OCI-M1 (cell line): ENCODE measurements at regions not wholly inside any gene's neighbourhood (a gene's known extent, or its start where the extent isn't known, plus 50 kb on each side); places are given as distances from the start of the nearest gene placed in this dataset.
A peak's percentile ranks its signal among the peaks of the same experiment; 100 is the strongest.
"Not testable (repeated sequence)": the region's sequence is repeated elsewhere in the genome, so short reads cannot be mapped to it uniquely, and the experiment has no call there.

Experiments
- DNase-seq: peaks from one replicate; lab custom pipeline; 2025; lab: John Stamatoyannopoulos, UW

- no peak for DNase-seq
Observed at GRCh38 chr5:104904561-104904960, 1342.0 kb upstream of the NUDT12 start.

DNA sequence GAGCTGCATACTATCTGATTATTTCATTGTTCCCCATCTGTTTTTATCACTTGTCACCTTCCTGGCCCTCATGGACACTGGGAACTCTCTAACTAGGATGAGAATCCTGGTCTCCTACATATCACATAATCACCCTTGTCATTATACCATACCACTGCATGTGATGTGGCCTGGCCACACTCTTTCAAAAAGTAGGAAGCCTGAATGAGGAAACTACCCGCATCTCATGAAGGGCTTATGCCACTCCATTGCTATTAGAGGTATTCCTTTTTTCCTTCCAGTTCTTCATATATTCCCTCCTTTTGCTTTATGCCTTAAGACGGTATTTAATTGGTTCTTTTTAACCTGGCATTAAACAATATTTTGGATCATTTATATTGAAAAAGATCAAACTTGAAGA is 1341.4 kb upstream of the NUDT12 start:
- no peak for DNase-seq

GRCh38 chr5:104891596-104891995 is 1329.0 kb upstream of the NUDT12 start:
- no peak for DNase-seq

GRCh38 chr5:104890767-104891166 is 1328.2 kb upstream of the NUDT12 start:
- DNase-seq, result no peak

DNA sequence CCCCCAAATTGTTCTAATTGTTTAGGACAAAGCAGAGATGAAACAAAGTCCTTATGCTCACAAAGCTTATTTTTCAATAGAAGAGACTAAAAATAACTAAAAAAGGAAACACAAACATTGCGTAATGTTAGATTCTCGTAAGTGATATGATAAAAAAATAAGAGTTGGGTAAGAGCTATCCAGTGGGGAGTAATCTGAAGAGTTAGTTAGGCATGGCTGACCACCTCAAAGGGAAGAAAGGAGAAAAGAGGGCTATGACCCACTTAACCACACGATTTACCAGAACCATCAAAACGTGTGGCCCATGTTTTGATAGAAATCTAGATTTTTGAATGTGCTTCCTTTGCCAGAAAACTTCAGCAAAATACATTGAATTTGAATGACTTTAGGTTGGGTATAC is 1296.8 kb upstream of the NUDT12 start:
- peak; percentile 47 for DNase-seq

DNA sequence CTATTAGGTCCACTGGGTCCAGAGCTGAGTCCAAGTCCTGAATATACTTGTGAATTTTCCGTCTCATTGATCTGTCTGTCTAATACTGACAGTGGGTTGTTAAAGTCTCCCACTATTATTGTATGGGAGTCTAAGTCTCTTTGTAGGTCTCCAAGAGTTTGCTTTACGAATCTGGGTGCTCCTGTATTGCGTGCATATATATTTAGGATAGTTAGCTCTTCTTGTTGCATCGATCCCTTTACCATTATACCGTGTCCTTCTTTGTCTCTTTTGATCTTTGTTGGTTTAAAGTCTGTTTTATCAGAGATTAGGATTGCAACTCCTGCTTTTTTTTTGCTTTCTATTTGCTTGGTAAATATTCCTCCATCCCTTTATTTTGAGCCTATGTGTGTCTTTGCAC is 1289.5 kb upstream of the NUDT12 start:
- DNase-seq, result not testable (repeated sequence)

DNA sequence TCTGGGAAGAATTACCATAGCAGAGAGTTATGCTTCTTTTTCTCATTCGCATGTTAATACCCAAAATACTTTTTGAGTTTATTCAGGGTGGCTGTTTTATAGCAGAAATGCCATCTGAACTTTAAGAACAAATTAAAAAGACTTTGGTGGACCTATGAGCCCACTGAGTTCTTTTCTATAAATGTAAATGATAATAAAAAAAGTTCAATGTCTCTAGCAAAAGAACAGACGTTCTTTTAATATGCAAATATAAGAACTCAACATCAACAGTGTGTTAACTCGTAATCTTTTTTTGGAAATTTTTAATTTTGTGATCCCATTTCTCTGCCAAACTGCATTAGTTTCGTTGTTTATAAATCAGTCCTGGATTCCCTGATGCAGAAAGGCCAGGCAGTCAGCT is 1283.0 kb upstream of the NUDT12 start:
- DNase-seq, result no peak

- DNase-seq, result peak; percentile 87
Observed at GRCh38 chr5:104843822-104844221, 1281.2 kb upstream of the NUDT12 start.

DNA sequence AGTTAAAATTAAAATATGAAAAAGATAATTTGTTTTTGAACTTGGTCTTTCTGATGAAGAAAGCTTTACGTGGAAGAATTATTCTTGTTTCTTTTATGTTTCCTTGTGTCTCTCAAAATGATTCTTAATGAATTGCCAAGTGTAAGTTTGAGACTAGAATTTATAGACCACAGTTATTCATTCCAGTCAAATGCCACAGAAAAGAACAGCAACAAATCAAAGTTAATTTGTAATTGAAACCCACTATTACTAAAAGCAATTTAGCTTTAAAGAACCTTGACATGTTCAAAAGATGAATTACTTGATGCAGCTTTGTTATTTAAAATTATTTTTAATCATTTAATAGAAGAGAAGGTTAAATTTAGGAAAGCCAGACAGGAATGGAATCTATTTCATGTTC is 1277.7 kb upstream of the NUDT12 start:
- DNase-seq, result no peak

DNA sequence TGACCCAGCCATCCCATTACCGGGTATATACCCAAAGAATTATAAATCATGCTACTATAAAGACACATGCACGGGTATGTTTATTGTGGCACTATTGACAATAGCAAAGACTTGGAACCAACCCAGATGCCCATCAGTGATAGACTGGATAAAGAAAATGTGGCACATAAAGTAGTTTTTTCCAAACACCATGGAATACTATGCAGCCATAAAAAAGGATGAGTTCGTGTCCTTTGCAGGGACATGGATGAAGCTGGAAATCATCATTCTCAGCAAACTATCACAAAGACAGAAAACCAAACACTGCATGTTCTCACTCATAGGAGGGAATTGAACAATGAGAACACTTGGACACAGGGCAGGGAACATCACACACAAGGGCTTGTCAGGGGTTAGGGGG is 1268.9 kb upstream of the NUDT12 start:
- DNase-seq, result not testable (repeated sequence)

- DNase-seq, result no peak
Observed at GRCh38 chr5:104821606-104822005, 1259.0 kb upstream of the NUDT12 start.

DNA sequence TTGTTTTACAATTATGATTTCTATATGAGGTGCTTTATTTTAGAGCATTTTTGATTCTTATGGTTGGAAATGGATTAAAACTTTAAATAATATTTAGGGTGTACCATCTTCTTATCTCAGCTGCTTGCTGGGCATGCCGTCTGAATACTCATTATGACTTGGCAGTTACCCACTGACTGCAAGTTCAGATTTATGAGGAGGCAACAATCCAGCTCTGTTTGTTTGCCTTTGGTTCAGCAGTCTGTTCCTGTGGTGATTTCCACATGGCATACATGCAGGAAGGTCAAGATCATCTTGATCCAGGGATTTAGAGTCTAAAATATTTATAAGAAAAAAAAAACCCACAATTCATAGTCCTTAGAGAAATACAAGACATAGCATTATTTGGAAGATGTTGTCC is 1254.5 kb upstream of the NUDT12 start:
- no peak for DNase-seq

DNA sequence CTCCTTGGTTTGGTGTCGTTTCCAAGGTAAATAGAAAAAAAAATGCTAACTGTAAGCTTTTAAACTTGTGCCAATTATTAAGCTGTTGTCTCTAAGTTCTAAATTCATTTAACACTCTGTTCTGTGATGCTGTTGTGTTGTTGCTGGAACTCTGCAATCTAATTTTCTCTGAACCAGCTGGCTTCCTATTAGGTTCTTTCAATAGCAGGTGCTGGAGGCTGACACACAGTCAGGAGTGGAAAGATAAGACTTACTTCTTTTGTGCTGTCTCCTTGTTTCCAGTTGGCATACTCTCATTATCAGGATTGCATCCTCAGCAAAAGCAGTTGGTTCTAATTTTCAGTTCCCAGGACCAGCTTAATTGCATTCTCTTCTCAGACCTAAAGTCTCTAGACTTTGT is 1252.6 kb upstream of the NUDT12 start:
- no peak for DNase-seq

DNA sequence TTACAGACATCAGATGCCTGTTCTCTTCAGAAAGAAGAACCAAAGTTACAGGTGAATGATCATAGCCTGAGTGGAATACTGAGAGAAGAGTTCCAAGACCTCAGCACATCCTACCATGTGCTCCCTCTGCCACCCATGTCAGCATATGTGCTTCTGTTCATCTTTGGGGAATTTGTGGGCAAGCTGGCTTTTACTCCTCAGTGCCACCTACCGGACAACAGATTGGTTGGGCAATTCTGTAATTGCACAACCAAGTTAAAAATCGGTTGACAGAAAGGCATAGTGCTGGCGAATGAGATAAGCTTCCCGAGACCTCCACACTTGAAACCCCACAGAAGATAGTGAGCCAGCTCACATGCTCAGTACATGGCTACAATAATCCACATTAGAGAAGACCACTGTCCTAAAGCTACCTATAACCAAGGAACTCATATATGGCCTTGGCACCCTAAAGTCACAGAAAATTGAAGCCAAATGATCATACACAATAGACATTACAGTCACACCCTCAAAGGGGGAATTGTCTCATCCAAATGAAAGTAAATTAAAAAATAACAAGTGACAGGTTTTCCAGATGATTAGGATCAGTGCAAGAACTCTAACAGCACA is 1238.0 kb upstream of the NUDT12 start:
- DNase-seq, result peak; percentile 91

- no peak for DNase-seq
Observed at GRCh38 chr5:104793755-104794080, 1231.1 kb upstream of the NUDT12 start.

DNA sequence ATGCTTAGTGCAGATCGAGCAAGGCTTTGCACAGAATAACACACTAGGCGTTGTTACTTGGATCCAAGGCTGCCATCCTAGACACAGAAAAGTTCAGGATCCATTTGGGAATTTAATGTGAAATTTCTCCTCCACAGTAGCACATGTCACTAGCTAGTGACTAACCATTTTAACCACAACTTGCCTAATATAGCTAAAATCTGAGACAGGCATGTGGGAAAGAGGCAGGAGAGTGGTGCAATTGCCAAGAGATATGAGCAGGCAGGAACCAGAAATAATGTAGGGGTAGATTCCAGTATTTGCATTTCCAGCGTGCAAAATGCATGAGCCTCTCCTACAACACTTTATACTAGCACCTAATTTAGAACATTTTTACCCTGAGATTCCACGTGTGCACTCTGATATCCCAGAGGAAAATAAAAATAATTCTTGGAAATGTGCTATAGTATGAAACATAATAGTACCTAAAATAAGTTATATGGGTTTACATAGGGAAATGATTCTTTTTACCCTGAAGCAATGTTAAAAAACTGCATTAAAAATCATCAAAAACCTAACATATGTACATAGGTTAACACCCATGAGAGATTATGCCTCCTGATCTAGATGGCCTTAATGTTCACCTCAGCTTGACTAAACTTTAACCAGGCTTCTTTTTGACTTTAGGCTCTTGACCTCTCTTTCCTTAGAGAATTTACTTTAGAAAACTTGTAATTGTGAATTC is 1230.6 kb upstream of the NUDT12 start:
- peak; percentile 32 for DNase-seq

DNA sequence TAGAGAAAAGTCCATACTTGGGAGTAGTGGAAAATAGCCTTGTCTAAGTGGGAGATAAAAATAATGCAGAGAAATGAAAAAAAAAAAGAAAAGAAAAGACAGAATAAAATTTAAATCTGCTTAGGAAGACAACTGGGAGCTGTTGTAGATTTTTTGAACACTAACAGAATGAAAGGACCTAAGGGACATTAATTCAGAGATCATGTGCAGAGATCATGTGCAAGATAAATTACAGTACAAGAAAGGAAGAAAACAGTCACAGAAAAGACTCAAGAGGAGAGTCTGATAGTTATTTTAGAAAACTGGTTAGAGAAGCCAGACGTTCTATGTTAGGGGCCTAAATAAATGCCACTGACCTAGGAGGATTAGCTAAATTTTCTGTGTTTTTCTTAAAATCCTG is 1226.8 kb upstream of the NUDT12 start:
- DNase-seq, result peak; percentile 30

DNA sequence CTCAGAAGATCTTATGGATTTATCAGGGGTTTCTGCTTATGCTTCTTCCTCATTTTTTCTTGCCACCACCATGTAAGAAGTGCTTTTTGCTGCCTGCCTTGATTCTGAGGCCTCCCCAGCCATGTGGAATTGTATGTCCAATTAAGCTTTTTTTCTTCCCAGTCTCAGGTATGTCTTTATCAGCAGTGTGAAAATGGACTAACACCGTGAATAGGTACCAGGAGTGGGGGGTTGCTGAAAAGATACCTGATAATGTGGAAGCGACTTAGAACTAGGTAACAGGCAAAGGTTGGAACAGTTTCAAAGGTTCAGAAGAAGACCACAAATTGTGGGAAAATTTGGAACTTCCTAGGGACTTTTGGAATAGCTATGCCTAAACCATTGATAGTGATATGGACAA is 1222.5 kb upstream of the NUDT12 start:
- no peak for DNase-seq

- no peak for DNase-seq
Observed at GRCh38 chr5:104774372-104774771, 1211.8 kb upstream of the NUDT12 start.

DNA sequence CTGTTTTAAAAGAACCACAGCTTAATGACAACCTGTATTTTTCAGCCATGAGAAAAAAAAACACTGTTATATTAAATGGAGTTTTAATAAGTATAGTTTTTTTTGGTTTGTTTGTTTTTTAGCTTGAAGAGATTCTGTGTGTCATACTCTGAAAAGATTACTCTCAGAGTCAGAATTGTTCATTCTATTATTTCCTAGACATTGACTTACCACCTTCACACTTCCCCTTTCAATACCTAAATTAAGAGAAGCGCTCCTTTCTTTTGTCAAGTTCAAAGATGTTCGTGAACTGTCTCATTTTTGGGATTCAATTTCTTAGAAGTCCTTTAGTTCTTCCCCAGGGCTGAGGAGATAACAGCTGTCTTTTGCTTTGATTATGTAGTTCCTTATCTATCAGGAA is 1201.6 kb upstream of the NUDT12 start:
- no peak for DNase-seq

DNA sequence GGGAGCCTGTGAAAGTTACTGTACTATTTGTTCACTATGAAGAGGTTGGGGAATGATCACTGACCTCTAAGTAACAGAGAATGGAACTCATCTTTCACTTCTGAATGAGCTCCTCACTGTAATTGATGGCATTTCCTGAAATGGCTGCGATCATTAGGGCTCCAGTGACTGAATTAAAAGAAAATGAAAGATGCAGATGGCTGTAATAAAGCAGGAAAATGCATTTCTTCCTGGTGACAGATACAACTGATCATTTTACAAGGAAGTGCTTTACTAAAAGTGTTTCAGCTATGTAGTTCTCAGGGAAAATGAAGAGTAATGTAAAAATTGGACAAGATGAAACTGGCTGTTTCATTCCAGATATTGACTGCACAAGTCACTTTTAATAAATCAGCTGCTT is 1200.6 kb upstream of the NUDT12 start:
- no peak for DNase-seq

GRCh38 chr5:104757915-104758314 is 1195.3 kb upstream of the NUDT12 start:
- no peak for DNase-seq

DNA sequence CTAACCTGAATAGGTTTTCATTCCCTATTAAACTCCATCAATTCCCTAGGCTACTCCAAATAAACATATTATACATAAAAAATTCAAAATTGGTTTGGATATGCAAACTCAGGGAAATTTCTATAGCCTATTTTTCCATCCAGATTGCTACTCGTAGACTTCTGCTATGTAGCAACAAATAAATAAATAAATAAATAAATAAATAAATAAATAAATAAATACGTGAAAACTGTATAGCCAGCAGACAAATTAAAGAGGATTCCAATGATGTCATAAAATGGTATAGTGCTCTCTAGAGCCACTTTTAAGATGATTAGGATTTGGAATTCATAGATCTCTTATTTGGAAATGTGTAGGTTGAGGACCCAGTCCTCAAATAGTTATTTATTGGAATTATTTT is 1193.2 kb upstream of the NUDT12 start:
- no peak for DNase-seq

GRCh38 chr5:104754311-104754995 is 1191.9 kb upstream of the NUDT12 start:
- DNase-seq, result no peak
